ENCODE measurements at regions not wholly inside any gene's neighbourhood (a gene's known extent, or its start where the extent isn't known, plus 50 kb on each side); places are given as distances from the start of the nearest gene placed in this dataset.
A peak's percentile ranks its signal among the peaks of the same experiment; 100 is the strongest.

DNA sequence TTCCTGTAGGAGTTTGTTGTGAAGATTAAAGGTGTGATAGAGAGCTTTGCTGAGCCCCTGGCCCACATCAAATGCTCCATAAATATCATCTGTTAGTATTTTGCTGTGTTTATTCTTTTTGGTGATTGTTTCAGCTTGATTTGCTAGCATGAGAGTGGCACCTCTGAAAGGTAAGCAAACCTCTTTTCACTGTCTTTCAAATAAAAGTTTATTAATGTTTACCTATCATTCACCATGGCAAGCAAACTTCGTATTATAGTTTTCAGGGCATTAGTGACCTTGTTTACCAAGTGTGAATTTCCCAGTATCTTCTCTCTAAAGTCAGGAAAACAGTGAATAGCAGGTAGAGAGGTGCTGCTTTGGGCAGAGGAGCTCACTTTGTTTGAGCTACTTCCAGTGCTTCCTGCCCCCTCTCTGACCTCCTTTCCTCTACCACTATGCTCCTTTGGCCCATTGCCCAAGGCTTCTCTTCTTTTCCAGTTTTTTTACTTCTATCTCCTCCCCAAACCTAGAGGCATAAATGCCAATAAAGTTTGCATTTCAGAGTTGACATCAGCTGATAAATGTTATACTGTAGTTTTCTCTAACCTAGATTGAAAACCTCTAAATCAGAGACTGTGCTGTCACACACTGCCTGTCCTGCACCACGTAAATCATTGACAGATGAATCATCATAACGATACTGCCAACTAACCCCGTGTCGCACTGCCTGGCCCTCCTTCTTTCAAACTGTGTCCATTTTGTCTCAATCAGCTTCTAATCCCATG is 569.0 kb downstream of the TUSC7 start:
- Mint-ChIP-seq H3K27ac (no peak overlapping the region), H3K9me3 (peaks cover 10% of the 10 kb centered on the region), H3K4me3 (no peak overlapping the region), H3K27me3 (no peaks in the 10 kb centered on the region), H3K4me1 (ENCODE audit: low read depth in 2 of 2) (no peaks in the 10 kb centered on the region), H3K36me3 (no peaks in the 10 kb centered on the region)
- DNase-seq (ENCODE audit: low spot score) (no peak), ATAC-seq (no peak)

DNA sequence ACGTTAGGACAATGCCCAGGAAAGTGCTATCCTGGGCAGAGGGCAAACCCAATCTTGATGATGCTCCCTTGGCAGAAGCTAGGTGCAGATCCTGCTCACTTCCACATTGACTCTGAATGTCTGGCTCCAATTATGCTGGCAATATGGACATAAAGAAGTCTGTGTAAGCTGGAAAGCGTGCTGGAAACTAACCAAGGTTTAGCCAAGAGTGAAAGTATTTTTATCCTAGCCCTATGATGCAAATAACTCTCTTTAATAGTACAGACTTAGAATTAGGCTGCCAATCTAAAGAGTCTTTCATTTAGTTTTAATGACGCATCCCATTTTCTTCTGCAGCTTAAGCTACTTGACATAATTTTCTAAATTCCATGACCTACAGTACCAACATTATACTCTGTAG is 571.8 kb downstream of the TUSC7 start:
- ATAC-seq (no peak), DNase-seq (ENCODE audit: low spot score) (no peak)
- Mint-ChIP-seq H3K4me3 (no peak overlapping the region), H3K4me1 (ENCODE audit: low read depth in 2 of 2) (no peaks in the 10 kb centered on the region), H3K9me3 (peaks cover 9% of the 10 kb centered on the region), H3K27me3 (no peaks in the 10 kb centered on the region), H3K36me3 (no peaks in the 10 kb centered on the region), H3K27ac (no peak overlapping the region)

DNA sequence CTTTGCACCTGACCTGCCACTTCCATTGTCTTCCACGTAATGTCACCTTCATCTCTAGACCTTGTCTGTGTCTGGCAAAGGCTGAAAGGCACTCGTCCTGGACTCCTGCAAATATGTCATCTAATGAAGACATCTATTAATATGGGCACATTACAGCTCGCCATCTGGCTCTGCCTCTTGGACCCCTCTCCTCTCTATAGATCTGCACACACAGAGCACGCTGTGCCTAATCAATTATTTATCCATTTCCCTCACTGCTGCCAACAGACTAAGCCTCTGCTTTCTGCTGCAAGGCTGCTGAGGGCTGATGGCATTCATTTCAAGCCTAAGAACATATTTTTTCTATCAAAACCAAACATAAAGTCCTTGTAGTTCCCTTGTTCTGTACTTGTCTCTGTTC is 573.0 kb downstream of the TUSC7 start:
- DNase-seq (ENCODE audit: low spot score): no peak

GRCh38 chr3:117285737-117286136 is 576.2 kb downstream of the TUSC7 start:
- DNase-seq (ENCODE audit: low spot score): no peak
- Mint-ChIP-seq H3K27me3 (no peaks in the 10 kb centered on the region), H3K9me3 (peaks cover 3% of the 10 kb centered on the region), H3K4me1 (ENCODE audit: low read depth in 2 of 2) (no peaks in the 10 kb centered on the region), H3K27ac (no peak overlapping the region), H3K36me3 (no peaks in the 10 kb centered on the region), H3K4me3 (no peak overlapping the region)
- ATAC-seq: no peak

More for the DNA sequence above, 573.0 kb downstream of the TUSC7 start:
- peaks cover 5% of the 10 kb centered on the region for H3K9me3 Mint-ChIP-seq
- no peaks in the 10 kb centered on the region for H3K4me1 Mint-ChIP-seq (ENCODE audit: low read depth in 2 of 2)
- no peaks in the 10 kb centered on the region for H3K27me3 Mint-ChIP-seq
- no peak overlapping the region for H3K4me3 Mint-ChIP-seq
- H3K36me3 Mint-ChIP-seq: no peaks in the 10 kb centered on the region
- no peak for ATAC-seq
- H3K27ac Mint-ChIP-seq: no peak overlapping the region

GRCh38 chr3:117286488-117286887 is 576.9 kb downstream of the TUSC7 start:
- no peak overlapping the region for H3K27ac Mint-ChIP-seq
- peaks cover 3% of the 10 kb centered on the region for H3K9me3 Mint-ChIP-seq
- ATAC-seq (no peak), DNase-seq (ENCODE audit: low spot score) (no peak)
- no peaks in the 10 kb centered on the region for H3K36me3 Mint-ChIP-seq
- no peaks in the 10 kb centered on the region for H3K27me3 Mint-ChIP-seq
- H3K4me1 Mint-ChIP-seq (ENCODE audit: low read depth in 2 of 2): no peaks in the 10 kb centered on the region
- H3K4me3 Mint-ChIP-seq: no peak overlapping the region

DNA sequence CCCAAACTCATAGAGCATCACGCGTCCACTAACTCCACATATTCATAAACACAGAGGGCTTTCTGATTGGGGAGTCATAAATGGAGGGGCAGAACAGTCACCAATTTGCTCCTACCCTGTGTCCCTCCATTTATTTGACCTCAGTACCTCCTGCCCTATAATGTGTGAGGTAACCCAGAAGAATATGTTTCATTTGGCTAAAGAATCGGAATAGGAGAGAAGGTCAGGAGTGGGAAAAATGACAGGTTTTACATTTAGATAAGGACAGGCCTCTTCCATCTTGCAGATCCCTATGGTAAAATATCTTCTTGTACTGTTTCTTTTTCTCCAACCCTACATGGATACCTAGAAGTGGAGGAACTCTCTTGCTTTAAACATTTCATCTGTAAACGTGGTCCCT is 578.0 kb downstream of the TUSC7 start:
- ATAC-seq (no peak), DNase-seq (ENCODE audit: low spot score) (no peak)
- H3K4me3 Mint-ChIP-seq: no peak overlapping the region
- peaks cover 3% of the 10 kb centered on the region for H3K9me3 Mint-ChIP-seq
- H3K27ac Mint-ChIP-seq: no peak overlapping the region
- H3K4me1 Mint-ChIP-seq (ENCODE audit: low read depth in 2 of 2): no peaks in the 10 kb centered on the region
- no peaks in the 10 kb centered on the region for H3K27me3 Mint-ChIP-seq
- H3K36me3 Mint-ChIP-seq: no peaks in the 10 kb centered on the region

- Mint-ChIP-seq H3K27me3 (no peaks in the 10 kb centered on the region), H3K4me1 (ENCODE audit: low read depth in 2 of 2) (no peaks in the 10 kb centered on the region), H3K9me3 (peaks cover 3% of the 10 kb centered on the region), H3K27ac (no peak overlapping the region), H3K36me3 (no peaks in the 10 kb centered on the region), H3K4me3 (no peak overlapping the region)
- ATAC-seq (no peak), DNase-seq (ENCODE audit: low spot score) (no peak)
Observed at GRCh38 chr3:117291476-117291875, 581.9 kb downstream of the TUSC7 start.

- DNase-seq (ENCODE audit: low spot score) (no peak), ATAC-seq (no peak)
- Mint-ChIP-seq H3K27ac (no peak overlapping the region), H3K27me3 (no peaks in the 10 kb centered on the region), H3K4me3 (no peak overlapping the region), H3K36me3 (no peaks in the 10 kb centered on the region), H3K9me3 (peaks cover 4% of the 10 kb centered on the region), H3K4me1 (ENCODE audit: low read depth in 2 of 2) (peaks cover 0 to 3% of the 10 kb centered on the region in 2 donors)
Observed at GRCh38 chr3:117297065-117297464, 587.5 kb downstream of the TUSC7 start.

GRCh38 chr3:117297541-117297940 is 588.0 kb downstream of the TUSC7 start:
- no peak for ATAC-seq
- H3K27me3 Mint-ChIP-seq: no peaks in the 10 kb centered on the region
- no peak for DNase-seq (ENCODE audit: low spot score)
- no peak overlapping the region for H3K27ac Mint-ChIP-seq
- no peaks in the 10 kb centered on the region for H3K36me3 Mint-ChIP-seq
- peaks cover 0 to 3% of the 10 kb centered on the region in 2 donors for H3K4me1 Mint-ChIP-seq (ENCODE audit: low read depth in 2 of 2)
- H3K4me3 Mint-ChIP-seq: no peak overlapping the region
- peaks cover 8% of the 10 kb centered on the region for H3K9me3 Mint-ChIP-seq

- DNase-seq (ENCODE audit: low spot score) (no peak), ATAC-seq (no peak)
- H3K27ac Mint-ChIP-seq: no peak overlapping the region
- no peaks in the 10 kb centered on the region for H3K36me3 Mint-ChIP-seq
- no peak overlapping the region for H3K4me3 Mint-ChIP-seq
- H3K9me3 Mint-ChIP-seq: peaks cover 8% of the 10 kb centered on the region
- peaks cover 0 to 3% of the 10 kb centered on the region in 2 donors for H3K4me1 Mint-ChIP-seq (ENCODE audit: low read depth in 2 of 2)
- H3K27me3 Mint-ChIP-seq: no peaks in the 10 kb centered on the region
Observed at GRCh38 chr3:117298273-117298672, 588.7 kb downstream of the TUSC7 start.

- peaks cover 5% of the 10 kb centered on the region for H3K36me3 Mint-ChIP-seq
- ATAC-seq: no peak
- no peak overlapping the region for H3K4me3 Mint-ChIP-seq
Observed at GRCh38 chr3:117302428-117302827, 592.8 kb downstream of the TUSC7 start.

DNA sequence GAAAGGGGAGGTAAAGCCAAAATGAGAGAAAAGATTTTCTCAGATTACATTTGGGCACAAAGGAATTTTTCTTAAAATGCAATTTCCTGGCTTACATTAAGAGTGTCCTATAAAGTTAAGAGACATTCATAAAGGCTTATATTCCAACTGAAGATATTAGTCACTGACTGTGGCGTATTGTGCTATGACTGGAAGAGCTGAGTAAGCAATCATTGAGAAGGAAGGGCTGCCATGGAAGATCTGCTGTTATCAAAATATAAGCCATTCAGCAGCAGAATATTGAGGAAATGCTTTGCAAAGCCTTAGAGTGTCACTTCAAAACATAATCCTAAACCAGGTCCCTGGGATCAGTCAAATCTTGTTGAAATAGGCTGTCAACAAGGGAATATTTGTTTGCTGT is 593.9 kb downstream of the TUSC7 start:
- ATAC-seq: no peak
- no peak for DNase-seq (ENCODE audit: low spot score)
- no peak overlapping the region for H3K4me3 Mint-ChIP-seq
- peaks cover 11% of the 10 kb centered on the region for H3K36me3 Mint-ChIP-seq
- peak overlapping the region in 1 of 2 donors; percentile 18 for H3K27ac Mint-ChIP-seq
- H3K9me3 Mint-ChIP-seq: peaks cover 14% of the 10 kb centered on the region
- H3K27me3 Mint-ChIP-seq: no peaks in the 10 kb centered on the region
- peaks cover 0 to 18% of the 10 kb centered on the region in 2 donors for H3K4me1 Mint-ChIP-seq (ENCODE audit: low read depth in 2 of 2)

More at GRCh38 chr3:117302428-117302827, 592.8 kb downstream of the TUSC7 start:
- Mint-ChIP-seq H3K9me3 (peaks cover 8% of the 10 kb centered on the region), H3K4me1 (ENCODE audit: low read depth in 2 of 2) (peaks cover 0 to 12% of the 10 kb centered on the region in 2 donors), H3K27me3 (no peaks in the 10 kb centered on the region), H3K27ac (no peak overlapping the region)
- DNase-seq (ENCODE audit: low spot score): no peak

DNA sequence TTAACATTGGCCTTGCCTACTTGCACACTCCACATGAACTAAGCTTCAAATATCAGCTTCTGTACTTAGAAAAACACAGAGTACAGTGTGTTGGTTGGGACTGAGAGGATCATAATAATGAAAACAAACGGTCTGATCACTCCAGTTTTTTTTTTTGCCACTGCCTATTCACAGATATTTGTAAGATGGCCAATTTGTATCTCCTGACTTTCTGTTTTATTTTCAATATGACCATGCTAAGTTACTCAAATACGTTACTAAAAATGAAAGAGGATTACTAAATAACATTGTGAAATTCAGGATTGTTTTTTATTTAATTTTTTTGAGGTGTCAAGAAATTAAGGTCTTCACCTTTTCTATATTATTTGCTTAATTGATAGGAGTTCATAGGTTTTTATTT is 595.1 kb downstream of the TUSC7 start:
- peaks cover 10% of the 10 kb centered on the region for H3K9me3 Mint-ChIP-seq
- no peak for DNase-seq (ENCODE audit: low spot score)
- H3K27me3 Mint-ChIP-seq: no peaks in the 10 kb centered on the region
- peaks cover 0 to 17% of the 10 kb centered on the region in 2 donors for H3K4me1 Mint-ChIP-seq (ENCODE audit: low read depth in 2 of 2)
- peak overlapping the region; percentile 50 to 90 for H3K27ac Mint-ChIP-seq
- H3K36me3 Mint-ChIP-seq: peaks cover 11% of the 10 kb centered on the region
- ATAC-seq: peak in 1 of 2 donors; percentile 78
- H3K4me3 Mint-ChIP-seq: peak overlapping the region; percentile 34

GRCh38 chr3:117305681-117306080 is 596.1 kb downstream of the TUSC7 start:
- peak overlapping the region; percentile 44 for H3K4me3 Mint-ChIP-seq

More at GRCh38 chr3:117305681-117306080, 596.1 kb downstream of the TUSC7 start:
- Mint-ChIP-seq H3K36me3 (peaks cover 11% of the 10 kb centered on the region), H3K9me3 (peaks cover 10% of the 10 kb centered on the region), H3K27ac (peak overlapping the region; percentile 50 to 90), H3K27me3 (no peaks in the 10 kb centered on the region), H3K4me1 (ENCODE audit: low read depth in 2 of 2) (peaks cover 0 to 15% of the 10 kb centered on the region in 2 donors)
- no peak for DNase-seq (ENCODE audit: low spot score)
- ATAC-seq: peak in 1 of 2 donors; percentile 82
